HT1080 (cell line): ENCODE measurements at regions not wholly inside any gene's neighbourhood (a gene's known extent, or its start where the extent isn't known, plus 50 kb on each side); places are given as distances from the start of the nearest gene placed in this dataset.

Experiments used
- DNase-seq: peaks from one replicate; pipeline ENCODE4 v3.0.0-alpha.2; 2015; ENCODE audit warnings: low read depth

- DNase-seq, result no peak
Observed at GRCh38 chr15:97081666-97082226, 751.2 kb downstream of the NR2F2 start.

DNA sequence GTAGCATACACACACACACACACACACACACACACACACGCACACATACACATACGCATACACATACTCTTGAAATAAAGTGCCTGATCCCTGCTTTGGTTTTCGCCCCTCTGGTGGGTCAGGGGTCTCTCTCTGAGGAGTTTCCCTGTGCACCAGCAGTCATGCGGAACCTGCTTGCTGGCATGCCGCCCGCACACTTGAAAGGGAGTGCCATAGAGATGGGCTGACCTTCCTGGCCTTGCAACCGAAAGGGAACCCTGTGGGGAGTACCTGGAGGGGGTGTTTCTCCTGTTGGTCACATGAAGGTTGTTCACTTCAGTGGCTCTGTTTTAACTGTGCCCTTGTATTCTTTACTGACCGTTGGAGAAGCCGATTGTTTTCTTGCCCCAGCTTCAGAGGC, 752.3 kb downstream of the NR2F2 start:
- no peak for DNase-seq

GRCh38 chr15:97084650-97085049, 754.1 kb downstream of the NR2F2 start:
- peak; percentile 21 for DNase-seq

DNA sequence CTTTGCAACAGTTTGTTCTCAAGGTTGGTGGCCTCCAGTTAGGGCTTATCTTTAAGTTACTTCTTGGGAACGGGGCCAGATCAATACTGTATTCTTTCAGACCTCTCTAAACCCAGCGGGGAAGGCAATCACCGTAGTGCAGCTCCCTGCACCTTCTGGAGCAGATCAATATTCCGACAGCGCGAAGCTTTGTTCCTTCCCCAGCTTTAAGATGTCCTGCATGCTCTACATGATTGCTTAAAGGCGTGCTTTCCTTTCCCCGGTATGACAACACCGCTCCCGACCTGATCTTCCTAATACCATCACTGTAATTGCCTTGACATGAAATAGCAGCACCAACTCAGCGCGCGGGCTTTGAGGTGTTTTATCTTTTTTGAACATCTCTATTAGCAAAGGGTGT, 755.2 kb downstream of the NR2F2 start:
- no peak for DNase-seq

DNA sequence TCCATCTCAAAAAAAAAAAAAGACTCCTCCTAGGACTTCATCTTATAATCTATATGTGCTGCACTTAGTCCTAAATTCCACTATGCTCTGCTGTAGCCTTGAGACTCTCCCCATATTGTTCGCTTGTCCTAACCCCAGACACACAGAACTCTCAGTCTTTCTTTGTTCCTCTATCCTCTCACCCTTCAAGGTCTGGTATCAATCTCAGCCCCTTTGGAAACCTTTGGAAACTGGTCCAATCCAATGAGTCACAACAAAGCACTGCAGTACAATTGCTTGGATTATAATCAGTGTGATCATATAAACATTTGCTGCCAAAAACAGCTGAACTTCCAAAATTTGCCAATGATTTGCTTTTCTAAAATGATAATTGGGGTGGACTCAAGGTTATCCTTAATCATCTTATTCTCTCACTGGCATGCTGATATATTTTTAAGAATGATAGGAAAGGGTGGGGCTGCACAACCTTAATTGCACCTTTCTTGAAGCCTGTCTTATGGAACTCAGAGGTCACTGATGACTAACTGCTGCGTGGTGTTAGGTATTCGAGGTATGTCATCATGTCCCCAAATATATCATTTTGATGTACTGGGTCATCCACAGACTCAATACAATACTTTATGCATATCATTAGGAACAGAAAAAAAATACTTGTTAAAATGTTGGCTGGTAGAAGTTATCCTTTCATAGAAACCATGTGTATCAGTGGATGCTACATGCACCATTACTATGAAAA, 756.7 kb downstream of the NR2F2 start:
- DNase-seq, result no peak

DNA sequence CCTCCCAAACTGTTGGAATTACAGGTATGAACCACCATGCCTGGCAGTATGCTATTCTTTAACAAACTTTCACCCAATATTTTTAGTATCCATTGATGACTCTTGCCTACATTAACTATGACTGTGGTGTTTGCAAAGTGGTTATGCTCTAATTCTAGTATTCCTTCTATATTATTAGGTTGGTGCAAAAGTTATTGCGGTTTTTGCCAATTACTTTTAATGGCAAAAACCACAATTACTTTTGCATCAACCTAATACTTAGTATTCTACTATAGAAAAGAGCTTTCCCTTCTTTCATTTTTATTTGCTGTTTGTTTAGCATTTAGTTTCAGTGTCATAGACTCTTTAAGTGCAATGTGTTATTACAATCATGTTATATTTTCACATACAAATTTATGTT, 760.6 kb downstream of the NR2F2 start:
- DNase-seq, result no peak

DNA sequence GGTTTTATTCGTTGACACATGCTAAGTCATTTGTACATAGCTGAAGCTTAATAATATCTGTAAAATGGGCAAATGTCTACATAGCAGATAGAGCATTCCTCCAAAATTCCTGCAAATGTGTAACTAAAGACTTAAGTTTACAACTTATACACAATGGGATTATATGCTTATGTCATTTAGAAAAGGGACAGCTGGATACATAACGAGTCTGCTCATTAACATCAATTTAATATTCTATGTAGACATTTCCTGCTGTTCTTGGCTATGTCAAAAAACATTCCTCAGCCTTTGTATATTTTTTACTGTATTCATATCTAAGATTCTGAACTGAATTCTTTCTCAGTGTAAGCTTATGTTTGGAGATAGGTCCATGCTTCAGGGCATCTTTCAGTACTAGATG, 762.2 kb downstream of the NR2F2 start:
- no peak for DNase-seq

- DNase-seq, result no peak
Observed at GRCh38 chr15:97096303-97096835, 765.9 kb downstream of the NR2F2 start.

DNA sequence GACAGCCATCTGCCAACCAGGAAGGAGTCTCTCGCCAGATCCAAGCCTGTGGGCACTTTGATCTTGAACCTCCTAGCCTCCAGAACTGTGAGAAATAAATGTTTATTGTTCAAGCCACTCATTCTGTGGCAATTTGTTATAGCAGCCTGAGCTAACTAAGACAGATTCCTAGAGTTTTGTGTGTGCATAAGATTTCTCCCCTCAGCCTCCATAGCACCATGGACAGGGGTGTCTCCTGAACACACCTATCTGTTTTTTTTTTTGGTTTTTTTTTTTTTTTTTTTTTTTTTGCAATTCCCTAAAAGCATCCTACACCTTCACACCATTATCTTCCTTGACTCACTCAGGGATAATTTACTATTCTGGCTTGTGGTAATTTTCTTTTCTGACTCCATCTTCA, 768.5 kb downstream of the NR2F2 start:
- no peak for DNase-seq

DNA sequence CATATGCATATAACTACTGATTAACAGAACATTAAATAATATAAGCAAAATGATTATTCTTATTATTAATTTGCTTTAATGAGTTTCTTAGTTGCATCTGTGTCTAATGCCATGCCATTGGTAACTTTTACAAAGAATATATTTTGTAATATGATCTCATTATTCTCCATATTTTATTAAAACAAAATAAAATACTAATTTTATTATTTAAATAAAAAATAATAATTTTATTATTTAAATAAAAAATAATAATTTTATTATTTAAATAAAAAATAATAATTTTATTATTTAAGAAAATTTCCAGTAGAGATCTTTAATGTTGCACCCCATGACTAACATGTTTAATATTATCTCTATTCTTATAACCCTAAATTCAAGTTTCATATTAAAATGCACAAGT, 771.1 kb downstream of the NR2F2 start:
- no peak for DNase-seq

DNA sequence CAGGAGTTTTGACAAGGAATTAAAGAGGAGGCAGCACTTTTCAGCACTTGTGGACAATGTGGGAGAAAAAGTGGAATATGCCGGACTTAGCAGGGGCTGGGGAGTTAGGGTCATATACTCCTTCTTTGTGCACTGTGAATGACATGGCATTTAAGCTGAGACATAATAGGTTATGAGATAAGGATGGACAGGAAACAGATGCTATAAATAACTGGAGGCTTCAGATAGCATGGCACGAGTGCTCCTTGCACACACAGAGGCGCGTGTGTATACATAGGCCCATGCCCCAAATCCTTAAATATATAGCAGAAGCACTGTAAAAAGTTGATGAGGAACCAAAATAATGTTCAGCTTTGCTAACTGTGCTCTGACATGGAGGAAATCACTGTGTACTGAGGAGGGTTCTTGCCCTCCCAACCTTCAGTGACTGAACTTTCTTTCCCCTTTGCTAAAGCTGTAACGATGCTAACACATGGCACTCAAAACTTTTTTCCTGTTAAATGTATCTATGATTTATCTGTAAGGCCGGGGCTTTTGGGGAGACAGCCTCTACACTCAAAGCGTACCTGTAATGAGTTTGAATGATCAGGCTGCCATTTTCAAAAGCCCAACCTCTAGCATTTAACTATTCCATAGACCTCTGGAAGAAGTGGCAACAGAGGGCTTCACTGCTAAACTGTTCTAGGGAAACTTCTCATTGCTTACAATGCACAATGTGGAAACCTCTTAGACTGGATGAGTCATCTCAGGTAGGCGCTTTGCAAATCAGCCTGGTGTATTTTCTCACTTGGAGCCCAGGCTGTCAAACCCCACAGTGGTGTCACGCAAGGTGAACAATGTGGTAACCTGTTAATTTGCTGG, 784.6 kb downstream of the NR2F2 start:
- DNase-seq, result no peak

GRCh38 chr15:97115761-97116070, 785.2 kb downstream of the NR2F2 start:
- DNase-seq, result no peak

GRCh38 chr15:97124790-97125189, 794.3 kb downstream of the NR2F2 start:
- DNase-seq, result no peak

DNA sequence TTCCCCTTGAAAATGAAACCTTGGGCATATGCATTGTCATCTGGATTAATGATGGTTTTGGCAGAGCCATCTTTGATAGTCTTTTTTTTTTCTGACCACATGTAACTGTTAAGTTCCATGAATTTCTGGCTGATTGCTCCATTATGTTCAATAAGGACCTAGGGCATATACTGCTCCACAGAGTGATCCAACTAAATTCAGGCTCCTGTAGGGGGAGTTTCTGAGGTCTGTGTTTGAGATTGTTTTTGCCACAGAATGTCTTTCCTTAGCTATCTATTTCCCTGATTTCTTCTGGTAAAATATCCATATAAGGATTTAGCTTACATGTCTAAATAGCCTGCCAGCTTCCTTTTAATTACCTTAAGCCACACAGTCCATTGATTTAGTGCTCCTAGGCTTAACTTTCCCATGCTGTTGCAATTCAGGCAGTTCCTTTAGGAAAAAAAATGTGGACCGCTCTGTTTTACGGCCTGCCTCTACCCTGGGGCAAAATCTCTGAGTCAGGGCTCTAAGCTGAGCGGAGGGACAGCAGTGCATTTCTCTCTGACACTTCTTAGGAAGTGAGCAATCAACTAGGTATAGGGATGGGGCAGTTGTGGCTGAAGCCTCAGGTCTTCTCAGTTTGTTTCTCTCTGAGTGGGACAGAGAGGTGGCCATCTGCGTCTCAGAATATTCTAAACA, 796.2 kb downstream of the NR2F2 start:
- peak; percentile 51 for DNase-seq

- no peak for DNase-seq
Observed at GRCh38 chr15:97129674-97130073, 799.2 kb downstream of the NR2F2 start.

DNA sequence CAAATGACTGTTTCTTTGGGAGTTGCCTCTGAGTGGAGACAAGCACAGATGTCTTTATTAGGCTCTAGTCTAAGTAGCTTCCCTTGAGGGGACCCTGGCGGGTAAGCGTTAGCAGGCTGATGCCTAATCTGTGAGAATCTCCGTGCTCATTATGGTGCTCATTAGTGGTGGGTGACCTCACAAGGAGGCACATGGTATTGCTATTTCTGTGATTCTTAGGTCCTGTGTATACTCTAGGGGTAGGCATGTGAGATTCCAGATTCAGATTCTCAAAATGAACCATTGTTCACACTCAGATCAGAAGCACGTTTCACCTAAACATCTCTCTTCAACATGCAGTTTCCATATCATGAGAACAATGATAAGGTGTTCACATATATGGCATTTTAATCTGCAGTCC, 809.7 kb downstream of the NR2F2 start:
- DNase-seq, result no peak

GRCh38 chr15:97141360-97141759, 810.9 kb downstream of the NR2F2 start:
- no peak for DNase-seq

- DNase-seq, result no peak
Observed at GRCh38 chr15:97141871-97142270, 811.4 kb downstream of the NR2F2 start.

- no peak for DNase-seq
Observed at GRCh38 chr15:97143592-97144376, 813.3 kb downstream of the NR2F2 start.

DNA sequence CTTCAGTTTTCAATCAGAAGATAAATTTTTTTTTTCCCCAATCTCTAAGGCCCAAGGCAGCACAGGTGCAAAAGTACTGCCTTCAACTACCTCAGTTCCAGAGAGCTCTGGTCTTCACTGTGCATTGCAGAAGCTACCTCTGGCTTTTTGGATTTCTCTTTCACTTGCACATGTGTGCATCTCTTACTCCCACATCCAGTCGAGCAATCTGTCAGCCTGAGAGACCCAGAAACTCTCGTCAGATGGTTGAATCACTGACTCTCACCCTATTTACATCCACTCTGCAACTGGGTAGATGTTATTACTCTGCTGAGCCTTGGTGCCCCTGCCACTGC, 813.8 kb downstream of the NR2F2 start:
- DNase-seq, result no peak
